ENCODE measurements at regions not wholly inside any gene's neighbourhood (a gene's known extent, or its start where the extent isn't known, plus 50 kb on each side); places are given as distances from the start of the nearest gene placed in this dataset.

- no peak for DNase-seq
- intact Hi-C loops (cut with DNase I): loop anchor here in 2 of 3 donors (10.0 kb wide), 2 partner anchors 1552 to 1562 kb away; no protein-coding TSS in a partner anchor
- peak; percentile 12 to 37 (median 24) for TF ChIP-seq CTCF (IDR thresholded peaks at IDR 0.05)
- Histone ChIP-seq H3K4me1 (peaks cover 0 to 5% (median 4%) of the 10 kb centered on the region in 3 donors), H3K27me3 (no peaks in the 10 kb centered on the region), H3K9me3 (no peaks in the 10 kb centered on the region), H3K36me3 (no peaks in the 10 kb centered on the region), H3K4me3 (no peak overlapping the region), H3K27ac (no peak overlapping the region)
- FAIRE-seq: peak; percentile 96
- WGBS, 2 donors: 42 to 50% methylated on average over 7 of the region's 7 CpGs
- peak in 3 of 4 donors; percentile 59 to 69 (median 68) for ATAC-seq
Observed at GRCh38 chr10:4767033-4767814, 58.8 kb upstream of the AKR1E2 start.

GRCh38 chr10:4766454-4766853, 59.6 kb upstream of the AKR1E2 start:
- no peak overlapping the region for H3K27ac ChIP-seq
- no peak for ATAC-seq
- intact Hi-C loops (cut with DNase I): loop anchor here in 2 of 3 donors (10.0 kb wide), 2 partner anchors 1552 to 1562 kb away; no protein-coding TSS in a partner anchor
- peaks cover 0 to 5% (median 4%) of the 10 kb centered on the region in 3 donors for H3K4me1 ChIP-seq
- no peaks in the 10 kb centered on the region for H3K36me3 ChIP-seq
- no peak for DNase-seq
- H3K4me3 ChIP-seq: no peak overlapping the region
- TF ChIP-seq CTCF (IDR thresholded peaks at IDR 0.05): no peak
- no peaks in the 10 kb centered on the region for H3K27me3 ChIP-seq
- H3K9me3 ChIP-seq: no peaks in the 10 kb centered on the region
- WGBS, 2 donors: 49 to 52% methylated on average over 3 of the region's 3 CpGs
- FAIRE-seq: no peak

- DNase-seq (no peak), FAIRE-seq (no peak), ATAC-seq (no peak)
- H3K27me3 ChIP-seq: no peaks in the 10 kb centered on the region
- intact Hi-C loops (cut with DNase I): loop anchor here in 2 of 3 donors (10.0 kb wide), 2 partner anchors 1551 to 1561 kb away; no protein-coding TSS in a partner anchor
- TF ChIP-seq CTCF (IDR thresholded peaks at IDR 0.05): no peak
- no peak overlapping the region for H3K4me3 ChIP-seq
- H3K27ac ChIP-seq: no peak overlapping the region
- H3K36me3 ChIP-seq: no peaks in the 10 kb centered on the region
- H3K4me1 ChIP-seq: no peaks in the 10 kb centered on the region
- no peaks in the 10 kb centered on the region for H3K9me3 ChIP-seq
- WGBS, 2 donors: 82 to 86% methylated on average over 1 of the region's 1 CpG
Observed at GRCh38 chr10:4765428-4765827, 60.6 kb upstream of the AKR1E2 start.

- 72 to 83% methylated on average over 6 of the region's 6 CpGs for WGBS, 2 donors
- intact Hi-C loops (cut with DNase I): loop anchor here in 2 of 3 donors (10.0 kb wide), 2 partner anchors 1549 to 1559 kb away; no protein-coding TSS in a partner anchor
Observed at GRCh38 chr10:4763960-4764428, 62.0 kb upstream of the AKR1E2 start.

More at GRCh38 chr10:4763960-4764428, 62.0 kb upstream of the AKR1E2 start:
- Histone ChIP-seq H3K4me1 (no peaks in the 10 kb centered on the region), H3K36me3 (no peaks in the 10 kb centered on the region), H3K9me3 (no peaks in the 10 kb centered on the region), H3K27ac (no peak overlapping the region), H3K4me3 (no peak overlapping the region), H3K27me3 (no peaks in the 10 kb centered on the region)
- DNase-seq: no peak
- no peak for FAIRE-seq
- no peak for ATAC-seq
- no peak for TF ChIP-seq CTCF (IDR thresholded peaks at IDR 0.05)

Measured in pancreas (tissue), 10 donors.